H1 (cell line): ENCODE measurements at regions not wholly inside any gene's neighbourhood (a gene's known extent, or its start where the extent isn't known, plus 50 kb on each side); places are given as distances from the start of the nearest gene placed in this dataset.

Experiments
- BRCA1 ChIP-seq: IDR thresholded peaks from 2 replicates; pipeline ENCODE4 v1.6.1; 2012; ENCODE audit warnings: low read depth, low read length, improper control_type of control experiment
- CEBPB ChIP-seq: IDR thresholded peaks from 2 replicates; pipeline ENCODE4 v1.6.1; 2012; ENCODE audit warnings: low read depth, low read length
- NRF1 ChIP-seq: IDR thresholded peaks from 2 replicates; pipeline ENCODE4 v1.6.1; 2011; ENCODE audit warnings: mild to moderate bottlenecking, low read depth, low read length, improper control_type of control experiment
- SAP30 ChIP-seq: fragments of 300-600 bp; sonication (generic); IDR thresholded peaks from 2 replicates; pipeline ENCODE4 v1.7.1; 2012; ENCODE audit warnings: low read length, moderate library complexity, mild to moderate bottlenecking, inconsistent platforms; ENCODE audit not compliant: insufficient read depth, insufficient replicate concordance

DNA sequence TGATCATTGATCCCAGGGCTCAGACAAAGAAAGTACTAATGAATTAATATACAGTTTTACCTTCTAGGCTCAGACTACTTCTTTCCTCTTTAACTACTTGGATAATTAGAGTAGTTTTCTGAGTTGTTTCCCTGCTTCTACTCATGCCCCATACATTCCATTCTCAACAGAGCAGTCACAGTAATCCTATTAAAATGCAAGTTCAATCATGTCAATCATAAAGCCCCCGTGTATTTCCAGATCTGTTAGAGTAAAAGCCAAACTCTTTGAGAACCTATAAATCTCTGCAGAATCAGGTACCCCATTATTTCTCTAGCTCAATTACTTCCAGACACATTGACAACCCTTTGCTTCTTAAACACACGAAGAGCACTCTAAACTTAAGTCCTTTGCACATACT, 242.1 kb upstream of the PRMT6 start (continued):
- TF ChIP-seq BRCA1: no peak
- TF ChIP-seq NRF1: no peak
- no peak for TF ChIP-seq SAP30
- no peak for TF ChIP-seq CEBPB
